HUES48 (cell line): ENCODE measurements at regions not wholly inside any gene's neighbourhood (a gene's known extent, or its start where the extent isn't known, plus 50 kb on each side); places are given as distances from the start of the nearest gene placed in this dataset.

Experiments
- H3K27ac ChIP-seq: one replicate; pipeline ENCODE4 v1.7.0; 2013; ENCODE audit warnings: low read depth, low read length, inconsistent platforms
- H3K27me3 ChIP-seq: 2 replicates; pipeline ENCODE4 v1.6.1; 2013; ENCODE audit warnings: mild to moderate bottlenecking, low read length; ENCODE audit not compliant: control insufficient read depth, insufficient read depth
- H3K36me3 ChIP-seq: 2 replicates; pipeline ENCODE4 v1.6.1; 2013; ENCODE audit warnings: low read length; ENCODE audit not compliant: control insufficient read depth, insufficient read depth
- H3K4me1 ChIP-seq: 2 replicates; pipeline ENCODE4 v1.6.1; 2013; ENCODE audit warnings: mild to moderate bottlenecking, low read length; ENCODE audit not compliant: control insufficient read depth, insufficient read depth
- H3K4me3 ChIP-seq: 2 replicates; pipeline ENCODE4 v1.5.1; 2013; ENCODE audit warnings: mild to moderate bottlenecking, low read depth, low read length
- H3K9ac ChIP-seq: 2 replicates; pipeline ENCODE4 v1.6.1; 2013; ENCODE audit warnings: mild to moderate bottlenecking, low read depth, low read length, moderate library complexity
- H3K9me3 ChIP-seq: 2 replicates; pipeline ENCODE4 v1.6.1; 2013; ENCODE audit warnings: low read length; ENCODE audit not compliant: control insufficient read depth, insufficient read depth

DNA sequence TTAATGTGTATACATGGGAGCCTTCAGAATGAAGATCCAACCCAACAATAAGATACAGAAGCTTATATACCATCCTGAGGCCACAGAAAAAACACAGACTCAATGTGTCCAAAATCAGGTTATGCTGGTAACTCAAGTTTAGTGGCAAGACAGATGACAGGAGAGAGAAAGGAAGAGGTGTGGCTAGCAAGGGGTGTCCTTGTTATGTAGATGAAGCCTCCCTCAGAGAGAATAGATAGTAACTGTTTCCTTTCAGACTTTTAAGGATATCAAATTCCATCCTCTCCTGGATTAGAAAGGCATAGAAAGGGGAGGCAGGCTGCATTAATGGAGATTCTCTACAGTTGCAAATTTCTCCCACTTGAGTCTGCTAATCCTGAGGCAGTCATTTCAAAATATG, 447.4 kb downstream of the GABRB3 start:
- Histone ChIP-seq H3K9me3 (peaks cover 12% of the 10 kb centered on the region), H3K36me3 (no peaks in the 10 kb centered on the region), H3K27me3 (no peaks in the 10 kb centered on the region), H3K4me1 (peaks cover 8% of the 10 kb centered on the region; the same call in 1 of the 2 replicates), H3K4me3 (no peak overlapping the region), H3K9ac (no peak overlapping the region), H3K27ac (peak overlapping the region; percentile 78)

DNA sequence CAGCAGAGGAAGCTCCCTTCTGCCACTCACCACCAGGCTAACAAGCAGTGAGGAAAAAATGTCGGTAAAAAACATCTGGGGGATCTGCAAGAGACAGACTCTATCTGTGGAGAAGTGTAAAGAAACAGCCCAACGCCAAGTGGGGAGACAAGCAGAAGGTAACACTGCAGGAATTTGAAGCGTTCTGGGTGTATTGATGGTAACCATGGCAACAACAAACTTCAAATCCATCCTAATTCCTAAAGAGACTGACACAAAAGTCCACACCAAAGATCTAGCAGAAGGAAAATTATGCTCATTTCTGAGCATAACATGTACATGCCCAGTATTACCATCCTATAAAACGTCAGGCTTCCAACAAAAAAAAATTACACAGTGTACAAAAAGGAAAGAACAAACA, 449.3 kb downstream of the GABRB3 start:
- H3K36me3 ChIP-seq: no peaks in the 10 kb centered on the region
- H3K4me3 ChIP-seq: no peak overlapping the region
- H3K9ac ChIP-seq: no peak overlapping the region
- H3K27ac ChIP-seq: no peak overlapping the region
- H3K9me3 ChIP-seq: peaks cover 12% of the 10 kb centered on the region
- H3K4me1 ChIP-seq: peaks cover 8% of the 10 kb centered on the region; the same call in 1 of the 2 replicates
- no peaks in the 10 kb centered on the region for H3K27me3 ChIP-seq

DNA sequence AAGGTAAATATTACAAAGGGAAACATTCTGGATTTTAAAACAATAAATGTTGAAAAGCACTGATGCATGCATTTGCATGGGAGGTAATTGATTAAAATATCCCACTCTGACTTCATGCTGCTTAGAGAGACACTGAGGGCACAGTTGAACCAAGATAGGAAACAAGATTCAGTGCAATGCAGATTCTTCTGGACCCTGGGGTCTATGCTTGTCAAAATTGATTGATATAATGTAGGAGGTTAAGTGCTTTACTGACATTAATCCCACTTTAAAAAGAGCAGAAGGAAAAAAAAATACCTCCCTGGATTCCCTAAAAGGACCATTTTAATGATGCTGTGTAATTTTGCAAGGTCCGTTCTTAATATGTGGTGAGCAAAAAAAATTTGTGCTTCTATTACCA, 454.2 kb downstream of the GABRB3 start:
- H3K27me3 ChIP-seq: no peaks in the 10 kb centered on the region
- H3K4me1 ChIP-seq: no peaks in the 10 kb centered on the region
- peaks cover 2% of the 10 kb centered on the region for H3K9me3 ChIP-seq
- no peak overlapping the region for H3K9ac ChIP-seq
- no peak overlapping the region for H3K4me3 ChIP-seq
- no peaks in the 10 kb centered on the region for H3K36me3 ChIP-seq
- H3K27ac ChIP-seq: no peak overlapping the region

DNA sequence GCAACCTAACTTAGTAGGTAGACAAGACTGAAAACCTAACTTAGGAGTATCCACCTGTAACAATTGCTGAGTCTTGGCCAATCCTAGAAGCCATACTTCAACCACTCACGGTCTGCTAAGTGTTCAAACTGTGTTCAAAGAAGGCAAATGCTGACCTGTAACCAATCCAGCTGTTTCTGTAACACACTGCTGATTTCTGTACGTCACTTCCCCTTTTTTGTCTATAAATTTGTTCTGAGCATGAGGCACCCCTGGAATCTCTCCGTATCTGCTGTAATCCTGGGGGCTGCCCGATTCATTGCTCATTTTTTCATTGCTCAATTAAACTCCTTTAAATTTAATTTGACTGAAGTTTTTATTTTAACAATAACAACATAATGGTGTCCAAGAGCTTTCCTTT, 451.4 kb upstream of the ATP10A start:
- Histone ChIP-seq H3K4me3 (no peak overlapping the region), H3K9me3 (peaks cover 29% of the 10 kb centered on the region), H3K27me3 (no peaks in the 10 kb centered on the region), H3K9ac (no peak overlapping the region), H3K36me3 (no peaks in the 10 kb centered on the region), H3K27ac (no peak overlapping the region), H3K4me1 (no peaks in the 10 kb centered on the region)

DNA sequence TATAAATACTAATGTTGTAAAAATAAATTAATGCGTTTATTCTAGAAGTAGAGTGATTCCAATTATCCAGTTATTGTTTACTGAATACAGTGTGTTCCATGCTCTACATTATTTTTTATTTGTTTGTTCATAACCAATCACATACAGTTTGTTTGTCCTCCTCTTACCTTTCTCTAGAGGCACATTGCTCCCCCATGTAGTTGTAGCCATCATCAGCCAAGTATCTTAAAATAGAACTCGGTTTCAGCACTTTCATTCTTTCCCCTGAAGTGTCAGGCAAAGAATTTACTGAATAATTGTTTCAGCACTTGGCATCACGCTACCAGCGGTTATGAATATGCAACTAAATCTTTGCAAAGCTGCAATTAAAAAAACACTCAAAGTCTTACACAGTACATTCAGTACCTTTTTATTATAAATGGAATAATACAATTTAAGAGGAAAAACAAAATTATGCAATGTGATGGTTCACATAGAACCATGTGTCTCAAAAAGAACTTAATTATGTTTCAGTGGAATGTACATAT, 448.6 kb upstream of the ATP10A start:
- Histone ChIP-seq H3K36me3 (no peaks in the 10 kb centered on the region), H3K27me3 (no peaks in the 10 kb centered on the region), H3K4me3 (no peak overlapping the region), H3K9me3 (peaks cover 49% of the 10 kb centered on the region), H3K9ac (no peak overlapping the region), H3K4me1 (no peaks in the 10 kb centered on the region), H3K27ac (no peak overlapping the region)

- Histone ChIP-seq H3K9me3 (peaks cover 5% of the 10 kb centered on the region), H3K27ac (no peak overlapping the region), H3K9ac (no peak overlapping the region), H3K36me3 (no peaks in the 10 kb centered on the region), H3K4me3 (no peak overlapping the region), H3K4me1 (peaks cover 24% of the 10 kb centered on the region), H3K27me3 (no peaks in the 10 kb centered on the region)
Measured at GRCh38 chr15:26298659-26299170, 435.6 kb upstream of the ATP10A start.

DNA sequence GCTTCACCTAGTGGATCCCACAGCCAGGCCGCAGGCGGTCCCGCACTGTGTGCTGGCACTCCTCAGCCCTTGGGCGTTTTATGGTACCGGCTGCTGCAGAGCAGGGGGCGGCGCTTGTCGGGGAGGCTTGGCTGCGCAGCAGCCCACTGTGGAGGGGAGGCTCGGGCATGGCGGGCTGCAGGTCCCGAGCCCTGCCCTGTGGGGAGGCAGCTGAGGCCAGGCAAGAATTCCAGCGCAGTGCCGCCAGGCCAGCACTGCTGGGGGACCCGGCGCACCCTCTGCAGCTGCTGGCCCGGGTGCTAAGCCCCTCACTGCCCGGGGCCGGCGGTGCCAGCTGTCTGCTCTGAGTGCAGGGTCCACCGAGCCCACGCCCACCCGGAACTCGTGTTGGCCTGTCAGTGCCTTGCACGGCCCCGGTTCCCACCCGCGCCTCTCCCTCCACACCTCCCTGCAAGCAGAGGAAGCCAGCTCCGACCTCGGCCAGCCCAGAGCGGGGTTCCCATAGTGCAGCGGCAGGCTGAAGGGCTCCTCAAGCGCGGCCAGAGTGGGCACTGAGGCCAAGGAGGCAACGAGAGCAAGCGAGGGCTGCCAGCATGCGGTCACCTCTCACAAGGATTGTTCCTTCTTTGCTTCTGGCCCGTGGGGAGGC, 435.0 kb upstream of the ATP10A start:
- no peaks in the 10 kb centered on the region for H3K27me3 ChIP-seq
- H3K4me1 ChIP-seq: peaks cover 24% of the 10 kb centered on the region
- no peaks in the 10 kb centered on the region for H3K36me3 ChIP-seq
- no peak overlapping the region for H3K9ac ChIP-seq
- no peak overlapping the region for H3K4me3 ChIP-seq
- no peak overlapping the region for H3K27ac ChIP-seq
- peaks cover 5% of the 10 kb centered on the region for H3K9me3 ChIP-seq

GRCh38 chr15:26295336-26296085, 432.4 kb upstream of the ATP10A start:
- Histone ChIP-seq H3K4me1 (peaks cover 24% of the 10 kb centered on the region), H3K36me3 (no peaks in the 10 kb centered on the region), H3K9ac (no peak overlapping the region), H3K4me3 (no peak overlapping the region), H3K27ac (no peak overlapping the region), H3K9me3 (no peaks in the 10 kb centered on the region; the same call in none of the 2 replicates), H3K27me3 (no peaks in the 10 kb centered on the region)

DNA sequence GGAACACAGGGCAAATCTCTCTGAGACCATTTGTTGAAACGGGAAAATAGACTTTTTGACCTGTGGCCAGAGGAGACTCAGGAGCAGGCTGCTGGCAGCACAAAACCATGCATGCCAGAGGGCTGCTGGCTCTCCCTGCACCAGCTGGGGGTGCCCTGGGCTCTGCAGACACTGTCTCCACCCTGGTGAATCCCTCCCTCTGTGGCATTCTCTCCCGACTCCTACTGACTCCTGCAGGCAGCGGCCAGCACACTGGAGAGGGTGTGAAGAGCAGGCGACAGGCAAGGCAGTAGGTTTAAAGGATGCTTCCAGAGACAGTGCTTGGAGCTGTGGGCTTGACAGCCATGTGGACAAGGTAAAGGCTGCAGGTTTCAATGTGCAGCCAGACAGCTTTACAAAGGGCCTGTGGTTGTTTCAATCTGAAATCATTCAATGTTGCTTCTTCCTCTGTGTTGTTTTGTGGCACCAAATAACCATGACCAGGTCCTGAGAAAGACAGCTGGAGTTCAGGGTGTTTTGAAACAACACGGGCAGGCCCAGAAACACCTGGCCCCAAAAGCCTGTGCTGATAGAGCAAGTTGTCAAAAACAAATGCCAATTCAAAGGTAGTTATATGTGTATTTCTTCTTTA, 431.0 kb upstream of the ATP10A start:
- Histone ChIP-seq H3K9ac (no peak overlapping the region), H3K4me1 (peaks cover 24% of the 10 kb centered on the region), H3K27ac (no peak overlapping the region), H3K9me3 (no peaks in the 10 kb centered on the region; the same call in none of the 2 replicates), H3K36me3 (no peaks in the 10 kb centered on the region), H3K4me3 (no peak overlapping the region), H3K27me3 (no peaks in the 10 kb centered on the region)

- no peak overlapping the region for H3K27ac ChIP-seq
- no peaks in the 10 kb centered on the region for H3K36me3 ChIP-seq
- H3K4me1 ChIP-seq: peaks cover 11% of the 10 kb centered on the region
- no peak overlapping the region for H3K9ac ChIP-seq
- no peak overlapping the region for H3K4me3 ChIP-seq
- H3K9me3 ChIP-seq: peaks cover 17% of the 10 kb centered on the region
- no peaks in the 10 kb centered on the region for H3K27me3 ChIP-seq
Measured at GRCh38 chr15:26287381-26287780, 424.3 kb upstream of the ATP10A start.

- no peaks in the 10 kb centered on the region for H3K36me3 ChIP-seq
- peaks cover 11% of the 10 kb centered on the region for H3K4me1 ChIP-seq
- no peak overlapping the region for H3K4me3 ChIP-seq
- no peaks in the 10 kb centered on the region for H3K9me3 ChIP-seq
- no peak overlapping the region for H3K9ac ChIP-seq
- H3K27me3 ChIP-seq: no peaks in the 10 kb centered on the region
- H3K27ac ChIP-seq: no peak overlapping the region
Measured at GRCh38 chr15:26280281-26280680, 417.2 kb upstream of the ATP10A start.
